T47D (cell line): ENCODE measurements at regions not wholly inside any gene's neighbourhood (a gene's known extent, or its start where the extent isn't known, plus 50 kb on each side); places are given as distances from the start of the nearest gene placed in this dataset.

Experiments used
- DNase-seq, 2 experiments: peaks; one replicate each; pipeline versions ENCODE4 v3.0.0 to v3.0.0-alpha.2; 2011 to 2012; ENCODE audit warnings: low read depth in 1 of 2, low spot score in 1 of 2
- JUND ChIP-seq: IDR thresholded peaks from 2 replicates; pipeline ENCODE4 v1.6.1; 2012; ENCODE audit warnings: low read depth
- in situ Hi-C: cut with HindIII; loops from 2 replicates; pipeline ENCODE4 v1.10.0; 2016; ENCODE audit warnings: low sequenced_read_pairs, low pct_unique_long_range_greater_than_20kb

GRCh38 chr5:30676223-30676840 is 517.2 kb upstream of the CDH6 start:
- DNase-seq, result no peak
- no peak for TF ChIP-seq JUND
- in situ Hi-C loops, result no loop called here

GRCh38 chr5:30667293-30667692 is 526.2 kb upstream of the CDH6 start:
- in situ Hi-C loops, result no loop called here
- TF ChIP-seq JUND, result no peak
- DNase-seq, result no peak

DNA sequence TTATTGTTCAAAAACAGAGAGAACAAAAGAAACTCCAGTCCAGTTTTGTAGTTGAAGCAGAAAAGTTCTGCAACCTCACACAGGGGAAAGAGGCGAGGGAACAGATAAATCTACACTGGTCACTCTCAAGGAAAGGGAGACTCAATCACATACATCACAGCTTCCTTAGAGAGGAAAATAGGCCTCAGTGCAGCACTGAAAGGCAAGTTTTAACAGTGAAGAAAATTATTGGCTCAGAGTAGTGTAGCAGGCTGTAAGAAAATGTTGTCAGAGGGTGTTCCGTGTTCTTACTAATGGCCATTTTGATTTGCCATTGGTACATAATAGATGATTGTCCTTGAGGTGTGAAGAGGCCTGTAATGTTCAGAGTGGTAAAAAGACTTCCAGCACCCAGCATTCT is 530.0 kb upstream of the CDH6 start:
- TF ChIP-seq JUND, result no peak
- in situ Hi-C loops, result no loop called here
- no peak for DNase-seq

DNA sequence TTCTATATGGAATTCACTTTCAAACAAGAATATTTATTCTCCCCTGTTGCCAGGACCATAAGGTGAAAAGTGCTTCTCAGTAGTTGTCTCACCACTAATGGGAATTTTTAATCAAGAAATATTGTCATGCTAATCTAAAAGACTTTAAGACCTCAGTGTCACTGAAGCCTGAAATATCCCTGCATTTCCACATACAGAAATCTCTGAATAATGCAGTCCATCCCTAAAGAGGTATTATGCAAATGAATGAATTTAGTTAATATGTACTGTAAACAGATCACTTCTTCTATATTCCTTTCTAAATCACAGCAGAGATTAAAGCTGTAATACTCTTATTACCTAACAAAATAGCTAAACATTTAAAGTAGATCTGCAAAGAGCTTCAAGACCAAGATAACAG is 531.1 kb upstream of the CDH6 start:
- DNase-seq, result no peak
- in situ Hi-C loops, result no loop called here
- no peak for TF ChIP-seq JUND

- DNase-seq, result no peak
- in situ Hi-C loops, result no loop called here
- no peak for TF ChIP-seq JUND
These were observed 531.8 kb upstream of the CDH6 start for GRCh38 chr5:30661730-30662129.

- DNase-seq, result no peak
- in situ Hi-C loops, result no loop called here
- no peak for TF ChIP-seq JUND
These were observed 534.1 kb upstream of the CDH6 start for GRCh38 chr5:30659417-30659816.

- in situ Hi-C loops, result no loop called here
These were observed 543.2 kb upstream of the CDH6 start for GRCh38 chr5:30650311-30650710.

GRCh38 chr5:30638899-30639298 is 554.6 kb upstream of the CDH6 start:
- in situ Hi-C loops, result no loop called here
- TF ChIP-seq JUND, result no peak
- DNase-seq, result no peak

More at GRCh38 chr5:30650311-30650710, 543.2 kb upstream of the CDH6 start:
- DNase-seq, result no peak
- no peak for TF ChIP-seq JUND

DNA sequence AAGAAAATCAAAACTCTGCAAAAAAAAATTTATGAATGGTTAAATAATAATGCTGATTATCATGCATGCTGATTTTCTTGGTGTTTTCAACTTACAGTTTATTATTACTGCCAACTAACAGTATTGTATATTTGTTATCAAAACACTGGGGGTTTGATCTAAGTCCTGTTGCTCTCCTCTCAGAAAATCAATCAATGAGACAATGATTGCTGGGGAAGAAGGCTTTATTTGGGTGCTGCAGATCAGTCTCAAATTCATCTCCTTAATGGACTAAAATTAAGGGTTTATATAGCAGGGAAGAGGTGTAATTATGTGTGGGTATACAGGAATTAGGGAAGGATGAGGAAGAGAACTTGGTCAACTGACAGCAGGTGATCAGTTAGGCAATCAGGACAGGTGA is 565.5 kb upstream of the CDH6 start:
- in situ Hi-C loops, result no loop called here
- DNase-seq, result no peak
- no peak for TF ChIP-seq JUND

DNA sequence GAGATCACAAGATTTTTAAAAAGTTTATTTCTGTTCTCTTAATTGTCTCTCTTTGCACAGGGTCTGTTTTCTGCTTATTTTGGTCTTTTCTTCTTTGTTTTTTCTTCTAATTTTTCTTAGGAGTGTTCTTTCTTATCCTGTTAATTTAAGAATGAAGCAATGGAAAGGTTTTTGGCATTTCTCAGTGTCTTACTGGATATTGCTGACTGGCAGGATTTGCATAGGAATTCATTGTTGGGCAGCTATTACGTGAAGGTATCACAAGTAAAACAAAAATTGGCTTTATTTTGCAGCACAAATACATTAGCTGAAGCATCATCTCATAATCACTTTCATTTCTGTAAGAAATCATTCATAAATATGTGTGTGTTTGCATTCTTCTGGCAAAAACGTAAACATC is 566.9 kb upstream of the CDH6 start:
- no peak for TF ChIP-seq JUND
- in situ Hi-C loops, result no loop called here

GRCh38 chr5:30620481-30621085 is 572.9 kb upstream of the CDH6 start:
- TF ChIP-seq JUND, result no peak
- in situ Hi-C loops, result no loop called here
- no peak for DNase-seq

More for the DNA sequence above, 566.9 kb upstream of the CDH6 start:
- no peak for DNase-seq

DNA sequence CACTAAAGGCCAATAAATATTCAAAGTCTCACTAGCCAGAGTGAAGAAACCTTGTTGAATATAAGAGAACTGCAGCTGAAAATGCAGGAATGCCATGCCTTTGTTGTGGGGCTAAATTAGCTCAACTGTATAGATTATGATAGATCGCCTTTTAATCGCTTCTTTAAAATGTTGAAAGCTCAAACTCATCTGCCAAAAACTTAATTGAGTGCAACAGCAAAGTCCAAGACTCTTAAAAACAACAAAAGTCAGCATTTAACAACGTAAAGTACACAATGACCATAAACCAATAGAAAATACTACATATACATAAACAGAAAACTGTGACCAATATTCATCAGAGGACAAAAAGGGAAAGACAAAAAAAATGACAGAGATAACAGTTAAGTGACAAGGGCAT is 585.0 kb upstream of the CDH6 start:
- TF ChIP-seq JUND, result no peak
- in situ Hi-C loops, result no loop called here
- no peak for DNase-seq

DNA sequence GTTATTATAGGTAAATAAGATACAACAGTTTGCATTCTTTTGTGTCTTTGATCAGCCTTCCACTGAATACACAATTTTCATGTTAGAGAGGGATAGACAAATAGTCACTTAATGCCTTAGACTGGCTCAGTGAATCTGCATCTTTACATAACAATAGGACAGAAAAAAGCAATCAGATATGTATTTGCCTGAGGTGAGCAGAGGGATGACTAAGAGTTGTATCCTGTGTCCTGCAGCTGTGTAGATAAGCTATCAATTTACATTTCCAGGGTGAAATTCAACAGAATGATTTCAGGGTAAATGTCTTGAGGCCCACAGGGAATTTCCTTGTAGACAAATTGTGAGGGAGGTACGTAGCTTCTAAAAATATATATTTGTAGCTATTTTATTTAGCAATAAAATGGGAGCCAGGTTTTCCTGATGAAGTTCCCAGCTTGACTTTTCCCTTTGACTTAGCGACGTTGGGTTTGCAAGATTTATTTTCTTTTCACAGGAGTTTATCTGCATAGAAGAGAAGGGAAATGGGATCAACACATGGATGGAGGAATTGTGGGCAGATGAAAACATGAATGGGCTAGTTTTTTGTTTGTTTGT is 586.1 kb upstream of the CDH6 start:
- TF ChIP-seq JUND, result no peak
- in situ Hi-C loops, result no loop called here
- no peak for DNase-seq

DNA sequence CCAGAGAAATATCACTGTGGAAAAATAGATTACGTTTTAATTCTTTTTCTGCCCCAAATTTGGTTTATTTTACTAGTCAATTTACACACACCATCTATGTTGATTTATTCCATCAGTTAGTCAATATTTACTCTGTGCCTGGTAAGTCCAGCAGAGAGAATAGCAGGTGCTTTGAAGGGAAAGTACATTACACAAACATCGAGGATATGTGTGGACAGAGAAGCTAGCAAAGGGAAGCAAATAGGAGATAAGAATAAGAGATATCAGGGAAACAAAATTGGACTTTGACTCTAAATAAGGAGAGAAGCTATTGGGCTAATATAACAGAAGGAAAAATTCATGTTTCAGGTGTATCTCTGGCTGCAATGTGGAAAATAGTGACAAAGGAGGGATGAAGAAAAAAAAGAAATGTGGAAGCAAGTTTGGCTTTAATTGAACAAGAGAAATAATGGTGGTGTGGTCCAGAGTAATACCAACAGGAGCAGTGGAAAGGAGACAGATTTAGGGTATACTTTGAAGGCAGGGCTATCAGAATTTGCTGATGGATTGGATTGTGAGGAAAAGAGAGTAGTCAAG is 587.7 kb upstream of the CDH6 start:
- no peak for TF ChIP-seq JUND
- no peak for DNase-seq
- in situ Hi-C loops, result no loop called here
